K562 (cell line): ENCODE measurements at regions not wholly inside any gene's neighbourhood (a gene's known extent, or its start where the extent isn't known, plus 50 kb on each side); places are given as distances from the start of the nearest gene placed in this dataset.

Experiments used
- ATAC-seq: fragments of 200-7000 bp; cut with Tn5 transposase; 3 replicates; pipeline ENCODE4 v1.9.1; 2020; ENCODE audit warnings: moderate library complexity
- BruUV-seq: library from RNA; stranded (reverse); fragments of 400-500 nt; replicated peaks from 2 replicates; lab custom pipeline; 2021; lab: Mats Ljungman, UMichigan
- CTCF ChIA-PET: fragments of 300-600 bp; formaldehyde crosslinking; extraction: SDS; loops from one replicate; lab custom pipeline; 2021; ENCODE audit warnings: low intra/inter-chr PET ratio; lab: Yijun Ruan, JAX
- POLR2A ChIA-PET: fragments of 300-600, 350-650 bp; sonication (Branson Sonifier 250); formaldehyde crosslinking; extraction: SDS; loops from one replicate; lab custom pipeline; 2021; ENCODE audit warnings: antibody characterized with exemption, inconsistent platforms; lab: Yijun Ruan, JAX
- DNase-seq, 4 experiments: peaks; one replicate each; pipeline versions ENCODE4 v3.0.0 to v3.0.0-alpha.2; 2011 to 2018; ENCODE audit warnings: low spot score in 3 of 4, mixed read lengths in 3 of 4; ENCODE audit errors: extremely low read depth in 1 of 4
- FAIRE-seq: peaks from 2 replicates; lab custom pipeline; 2011; peaks lifted over from hg19 to GRCh38; lab: Jason Lieb, UNC
- H2AFZ ChIP-seq: 2 replicates; pipeline ENCODE4 v1.6.0; 2011; ENCODE audit warnings: low read depth, low read length, control low read depth, inconsistent platforms
- H3K27ac ChIP-seq: fragments of 200-600 bp; 3 replicates; pipeline ENCODE4 v1.8.0; 2011; ENCODE audit warnings: low read depth, mild to moderate bottlenecking, control low read depth, inconsistent platforms, low read length, moderate library complexity, mixed read lengths; ENCODE audit errors: extremely low read depth
- H3K27me3 ChIP-seq, 2 experiments: fragments of 300-600 bp in 1 of 2; 2 replicates in 1 of 2; 3 replicates in 1 of 2; pipeline versions ENCODE4 v1.6.0 to v1.8.0; 2011; ENCODE audit warnings: inconsistent platforms in 2 of 2, low read length in 2 of 2, mild to moderate bottlenecking in 1 of 2, mixed read lengths in 1 of 2, moderate library complexity in 1 of 2; ENCODE audit not compliant: control insufficient read depth in 2 of 2, insufficient read depth in 2 of 2
- H3K36me3 ChIP-seq: fragments of 300-600 bp; 3 replicates; pipeline ENCODE4 v1.8.0; 2011; ENCODE audit warnings: mild to moderate bottlenecking, low read length, inconsistent platforms; ENCODE audit not compliant: control insufficient read depth, insufficient read depth
- H3K4me1 ChIP-seq, 2 experiments: fragments of 200-600 bp in 1 of 2; replicated peaks in 1 of 2; 2 replicates in 1 of 2; 3 replicates in 1 of 2; pipeline versions ENCODE4 v1.5.1 to v1.8.0; 2011; ENCODE audit warnings: inconsistent platforms in 2 of 2, low read length in 2 of 2, mild to moderate bottlenecking in 1 of 2, mixed read lengths in 1 of 2, moderate library complexity in 1 of 2; ENCODE audit not compliant: control insufficient read depth in 2 of 2, insufficient read depth in 2 of 2
- H3K4me2 ChIP-seq: 2 replicates; pipeline ENCODE4 v1.6.1; 2011; ENCODE audit warnings: low read length, control low read depth, inconsistent platforms, mixed read lengths; ENCODE audit not compliant: insufficient read depth
- H3K4me3 ChIP-seq: fragments of 200-600 bp; sonication (generic), shearing (Covaris generic); 2 replicates; pipeline ENCODE4 v1.5.1; 2016; ENCODE audit warnings: control low read depth, inconsistent platforms
- H3K79me2 ChIP-seq: fragments of 200-600 bp; 3 replicates; pipeline ENCODE4 v1.8.0; 2011; ENCODE audit warnings: low read length, inconsistent platforms; ENCODE audit not compliant: control insufficient read depth, insufficient read depth
- H3K9ac ChIP-seq, 2 experiments: 2 replicates each; pipeline versions ENCODE4 v1.6.0 to v1.6.1; 2011; ENCODE audit warnings: low read depth in 2 of 2, low read length in 2 of 2, control low read depth in 1 of 2, inconsistent platforms in 1 of 2, mild to moderate bottlenecking in 1 of 2, mixed read lengths in 1 of 2; ENCODE audit not compliant: insufficient read depth in 1 of 2
- H3K9me1 ChIP-seq: one replicate; pipeline ENCODE4 v1.6.0; 2011; ENCODE audit warnings: inconsistent platforms, mild to moderate bottlenecking, low read length, moderate library complexity; ENCODE audit not compliant: control insufficient read depth, insufficient read depth
- H3K9me3 ChIP-seq: replicated peaks from 2 replicates; pipeline ENCODE4 v1.5.1; 2011; ENCODE audit warnings: low read depth, low read length, inconsistent platforms; ENCODE audit not compliant: control insufficient read depth, insufficient read depth
- H4K20me1 ChIP-seq: replicated peaks from 2 replicates; pipeline ENCODE4 v1.6.1; 2011; ENCODE audit warnings: low read length, inconsistent platforms, mixed read lengths; ENCODE audit not compliant: control insufficient read depth, insufficient read depth
- FOS ChIP-seq: IDR thresholded peaks from 3 replicates; pipeline ENCODE4 v1.6.1; 2011; ENCODE audit not compliant: insufficient read length; ENCODE audit errors: extremely low read depth
- FOXA1 ChIP-seq: fragments of 450-650 bp; IDR thresholded peaks from 2 replicates; pipeline ENCODE4 v1.6.1; 2016; ENCODE audit warnings: mild to moderate bottlenecking, borderline replicate concordance
- SRSF9 ChIP-seq: fragments of 200-400 bp; formaldehyde crosslinking; IDR thresholded peaks from 2 replicates; pipeline ENCODE4 v1.6.1; 2017; ENCODE audit warnings: low read depth, low read length, borderline replicate concordance
- ZFP36 ChIP-seq: fragments of 150-350 bp; IDR thresholded peaks from 2 replicates; pipeline ENCODE4 v1.6.1; 2018; ENCODE audit warnings: low read length, low read depth; ENCODE audit not compliant: partially characterized antibody
- ZNF311 ChIP-seq: fragments of 250-450 bp; sonication (Bioruptor Pico); IDR thresholded peaks from 2 replicates; pipeline ENCODE4 v1.4.0; 2020; ENCODE audit warnings: mild to moderate bottlenecking, moderate library complexity
- WGBS: fragments of 100-300 bp; shearing (Covaris generic); methylation state at CpG from one replicate; pipeline ENCODE4 v1.1.6; 2016; ENCODE audit warnings: low coverage, mixed read lengths; ENCODE audit not compliant: insufficient coverage; ENCODE audit errors: missing lambda C conversion rate; 5-methylcytosine and 5-hydroxymethylcytosine counted together
- in situ Hi-C: fragments of 300-500 bp; cut with MboI; formaldehyde crosslinking; loops from 4 replicates; pipeline ENCODE4 v1.15.0; 2018; ENCODE audit warnings: inconsistent platforms, mixed read lengths
- intact Hi-C: fragments of 100-400 bp; cut with micrococcal nuclease; formaldehyde crosslinking; loops from 2 replicates; pipeline ENCODE4 v1.14.2; 2022
- TF ChIP-seq, protein P1 (sequence below): IDR thresholded peaks from 2 replicates; pipeline ENCODE4 v1.6.1; 2011; ENCODE audit not compliant: insufficient read length; ENCODE audit errors: extremely low read depth

DNA sequence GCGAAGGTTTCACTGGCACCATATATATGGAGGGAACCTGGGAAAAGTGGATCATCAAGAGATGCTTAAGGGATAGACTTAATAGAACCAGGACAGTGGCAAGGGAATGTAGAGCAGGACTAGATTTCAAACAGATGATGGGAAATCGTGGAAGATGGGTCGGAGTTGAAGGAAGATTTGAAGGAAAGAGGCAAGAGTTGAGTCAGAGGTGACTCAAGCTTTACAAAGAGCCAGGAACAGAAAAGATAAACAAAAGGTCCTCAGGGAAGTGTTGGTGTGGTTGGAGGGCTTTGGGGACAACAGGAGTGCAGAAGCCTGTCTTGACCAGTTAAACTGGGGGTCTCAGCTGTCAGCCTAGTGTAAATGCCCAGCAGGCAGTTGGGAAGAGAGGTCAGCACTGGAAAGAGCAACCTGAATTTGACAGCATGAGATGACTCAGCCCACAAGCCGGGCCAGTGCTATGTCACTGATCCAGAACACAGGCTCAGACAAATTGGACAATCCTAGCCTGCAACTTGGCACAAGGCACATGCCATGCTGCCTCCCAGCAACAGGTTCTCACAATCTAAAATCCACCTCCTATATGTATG is 230.5 kb downstream of the IDS start (continued):
- TF ChIP-seq ZNF311 (CRISPR knock-in tag) (no peak), ZFP36 (no peak), SRSF9 (no peak)
- TF ChIP-seq, protein P1, sequence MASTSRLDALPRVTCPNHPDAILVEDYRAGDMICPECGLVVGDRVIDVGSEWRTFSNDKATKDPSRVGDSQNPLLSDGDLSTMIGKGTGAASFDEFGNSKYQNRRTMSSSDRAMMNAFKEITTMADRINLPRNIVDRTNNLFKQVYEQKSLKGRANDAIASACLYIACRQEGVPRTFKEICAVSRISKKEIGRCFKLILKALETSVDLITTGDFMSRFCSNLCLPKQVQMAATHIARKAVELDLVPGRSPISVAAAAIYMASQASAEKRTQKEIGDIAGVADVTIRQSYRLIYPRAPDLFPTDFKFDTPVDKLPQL: no peak

DNA sequence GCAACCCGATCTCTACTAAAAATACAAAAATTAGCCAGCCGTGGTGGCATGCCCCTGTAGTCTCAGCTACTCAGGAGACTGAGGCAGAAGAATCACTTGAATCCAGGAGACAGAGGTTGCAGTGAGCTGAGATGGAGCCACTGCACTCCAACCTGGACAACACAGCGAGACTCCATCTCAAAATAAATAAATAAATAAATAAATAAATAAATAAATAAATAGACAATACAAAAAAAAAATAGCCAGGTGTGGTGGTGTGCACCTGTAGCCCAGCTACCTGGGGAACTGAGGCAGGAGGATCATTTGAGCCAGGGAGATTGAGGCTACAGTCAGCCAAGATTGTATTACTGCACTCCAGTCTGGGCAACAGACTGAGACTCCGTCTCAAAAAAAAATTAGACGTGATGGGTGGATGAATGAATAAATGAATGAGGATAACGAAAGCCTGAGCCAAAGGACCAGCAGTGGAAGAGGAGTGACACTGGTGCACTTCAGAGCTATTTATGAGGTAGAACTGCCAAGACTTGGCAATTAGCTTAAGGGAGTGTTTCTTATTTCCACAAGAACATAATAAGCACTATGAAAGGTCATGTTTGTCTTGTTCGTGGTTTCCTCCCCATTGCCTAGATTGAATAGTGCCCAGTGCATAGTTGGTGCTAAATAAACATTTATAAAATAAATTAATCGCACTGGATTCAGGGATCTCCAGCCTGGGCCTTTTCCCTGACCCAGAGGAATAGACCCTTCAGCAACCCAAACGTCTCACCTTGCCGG is 232.2 kb downstream of the IDS start:
- Histone ChIP-seq H4K20me1 (no peaks in the 10 kb centered on the region), H3K9me1 (no peaks in the 10 kb centered on the region), H3K36me3 (no peaks in the 10 kb centered on the region), H3K79me2 (no peaks in the 10 kb centered on the region), H2AFZ (no peak overlapping the region), H3K4me2 (no peak overlapping the region), H3K27ac (no peak overlapping the region), H3K27me3 (no peaks in the 10 kb centered on the region), H3K4me1 (no peaks in the 10 kb centered on the region), H3K9me3 (no peaks in the 10 kb centered on the region), H3K4me3 (no peak overlapping the region), H3K9ac (no peak overlapping the region)
- 6% methylated on average over 9 of the region's 10 CpGs for WGBS
- DNase-seq (no peak), ATAC-seq (no peak), FAIRE-seq (no peak)
- ChIA-PET POLR2A (interaction anchor here (0.6 kb wide), 1 partner anchor 545 kb away, joined by 3 read pairs; no protein-coding TSS in a partner anchor), CTCF (no interaction called here)
- no TSS peak for BruUV-seq
- no peak for TF ChIP-seq FOS
- no peak for TF ChIP-seq FOXA1
- intact Hi-C loops (no loop called here), in situ Hi-C loops (no loop called here)
